Medulla oblongata (tissue), 1 donor: ENCODE measurements at regions not wholly inside any gene's neighbourhood (a gene's known extent, or its start where the extent isn't known, plus 50 kb on each side); places are given as distances from the start of the nearest gene placed in this dataset.
"Not testable (repeated sequence)": the region's sequence is repeated elsewhere in the genome, so short reads cannot be mapped to it uniquely, and the experiment has no call there.

ENCODE experiments used
- DNase-seq: peaks from one replicate; pipeline ENCODE4 v3.0.0-alpha.2; 2015; ENCODE audit errors: extremely low spot score

DNA sequence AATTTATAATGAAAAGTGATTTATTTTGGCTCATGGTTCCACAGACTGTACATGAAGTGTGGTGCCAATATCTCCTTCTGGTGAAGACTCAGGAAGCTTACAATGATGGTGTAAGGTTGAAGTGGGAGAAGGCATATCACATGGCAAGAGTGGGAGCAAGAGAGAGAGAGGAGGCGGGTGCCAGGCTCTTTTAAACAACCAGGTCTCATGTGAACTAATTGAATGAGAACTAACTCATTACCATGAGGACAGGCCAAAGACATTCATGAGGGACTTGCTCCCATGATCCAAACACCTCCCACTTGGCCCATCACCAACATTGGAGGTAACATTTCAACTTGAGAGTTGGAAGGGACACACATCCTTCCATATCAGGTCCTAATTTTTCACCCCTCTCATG is 155.2 kb downstream of the SLC38A4 start:
- no peak for DNase-seq

DNA sequence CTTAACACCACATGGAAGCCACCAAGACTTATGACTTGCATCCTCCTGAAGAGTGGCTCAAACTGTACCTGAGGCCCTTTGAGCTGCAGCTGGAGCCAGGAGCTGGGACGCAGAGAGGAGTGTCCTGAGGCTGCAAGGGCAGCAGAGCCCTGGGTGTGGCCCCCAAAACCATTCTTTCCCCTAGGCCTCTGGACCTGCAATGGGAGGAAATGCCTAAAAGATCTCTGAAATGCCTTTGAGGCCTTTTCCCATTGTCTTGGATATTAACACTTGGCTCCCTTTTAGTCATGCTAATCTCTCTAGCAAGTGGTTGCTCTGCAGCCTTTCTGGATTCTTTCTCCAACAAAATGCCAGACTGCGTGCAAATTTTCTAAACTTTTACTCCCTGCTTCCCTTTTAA is 156.1 kb downstream of the SLC38A4 start:
- DNase-seq, result no peak

DNA sequence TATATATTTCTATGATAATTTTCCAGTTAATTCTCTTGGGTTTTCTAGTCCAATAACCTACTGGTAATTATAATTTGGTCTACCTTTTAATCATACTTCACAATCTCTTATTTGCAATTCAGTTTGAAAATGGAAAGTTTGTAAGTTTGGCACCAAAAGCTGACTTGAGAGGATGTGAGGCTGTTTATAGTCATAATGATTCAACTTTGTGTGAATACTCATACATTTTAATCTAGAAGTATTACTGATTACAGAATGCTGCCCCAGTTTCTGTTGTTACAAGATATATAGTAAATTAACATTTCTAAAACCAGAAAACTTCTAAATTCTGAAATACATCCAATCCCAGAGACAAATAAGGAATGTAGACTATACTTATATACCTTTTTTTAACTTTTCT is 158.2 kb downstream of the SLC38A4 start:
- no peak for DNase-seq

DNA sequence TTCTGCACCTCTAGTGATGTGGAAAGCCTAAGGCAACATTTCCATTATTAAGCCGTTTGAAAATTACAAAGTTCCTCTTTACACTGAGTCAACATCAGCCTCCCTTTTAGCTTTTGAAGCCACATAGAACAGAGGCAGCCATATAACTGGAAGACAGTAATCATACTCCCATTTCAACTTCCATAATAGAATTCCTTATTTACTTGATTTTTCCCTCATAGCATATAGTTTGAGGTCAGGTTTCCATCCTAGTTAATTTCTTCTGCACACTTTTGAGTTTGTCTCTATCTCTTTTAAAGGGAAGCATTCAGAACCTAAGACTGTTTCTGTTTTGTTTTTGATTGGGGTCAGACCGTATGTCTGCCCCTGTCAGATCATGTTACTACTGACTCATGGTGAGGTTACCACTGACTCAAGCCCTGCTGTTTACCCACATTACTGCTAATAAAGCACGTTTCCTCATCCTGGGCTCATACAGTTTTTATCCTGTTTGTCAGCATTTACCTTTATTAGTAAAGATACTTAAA is 161.0 kb downstream of the SLC38A4 start:
- no peak for DNase-seq

DNA sequence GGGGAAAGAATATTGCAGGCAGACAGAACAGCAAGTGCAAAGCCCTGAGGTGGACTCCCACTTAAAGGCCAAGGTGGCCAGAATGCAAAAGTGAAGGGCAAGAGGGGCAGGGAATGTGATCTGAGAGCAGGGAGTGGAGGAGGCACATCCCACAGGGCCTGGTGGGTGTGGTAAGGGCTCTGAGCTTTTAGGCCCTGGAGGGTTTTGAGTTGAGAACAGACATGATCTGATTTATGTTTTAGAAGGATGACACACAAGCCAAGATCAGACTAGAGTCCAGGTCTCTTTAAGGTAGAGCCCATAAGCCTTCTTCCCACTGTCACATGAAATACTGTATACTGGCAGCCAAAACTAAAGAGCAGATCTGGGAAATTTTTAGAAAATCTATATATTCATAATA is 162.5 kb downstream of the SLC38A4 start:
- no peak for DNase-seq

GRCh38 chr12:46661110-46661845 is 164.5 kb downstream of the SLC38A4 start:
- DNase-seq, result peak; percentile 86

GRCh38 chr12:46660719-46661109 is 165.1 kb downstream of the SLC38A4 start:
- peak; percentile 19 for DNase-seq

GRCh38 chr12:46660276-46660675 is 165.5 kb downstream of the SLC38A4 start:
- DNase-seq, result peak; percentile 10

GRCh38 chr12:46659824-46660223 is 166.0 kb downstream of the SLC38A4 start:
- peak; percentile 14 for DNase-seq

GRCh38 chr12:46659032-46659650 is 166.7 kb downstream of the SLC38A4 start:
- DNase-seq, result peak; percentile 32

- DNase-seq, result no peak
Observed at GRCh38 chr12:46657453-46658411, 168.1 kb downstream of the SLC38A4 start.

GRCh38 chr12:46655984-46656383 is 169.8 kb downstream of the SLC38A4 start:
- not testable (repeated sequence) for DNase-seq

GRCh38 chr12:46653311-46653710 is 172.5 kb downstream of the SLC38A4 start:
- DNase-seq, result no peak

DNA sequence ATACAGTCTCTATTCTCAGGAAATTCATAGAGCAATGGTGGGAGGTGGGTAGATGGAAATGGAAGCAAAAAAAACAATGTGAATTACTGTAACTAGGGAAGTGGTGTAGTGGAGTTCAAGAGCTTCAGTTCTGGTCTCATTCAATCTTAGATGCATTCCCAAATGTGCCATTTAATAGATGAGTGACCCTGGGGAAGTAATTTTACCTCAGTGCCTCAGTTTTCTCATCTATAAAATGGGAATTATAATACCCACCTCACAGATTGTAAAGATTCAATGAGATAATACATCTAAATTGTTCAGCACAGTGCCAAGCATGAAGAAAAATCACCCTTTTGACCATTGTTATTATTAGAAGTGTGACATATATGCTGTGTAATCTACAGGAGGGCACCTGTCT is 173.1 kb downstream of the SLC38A4 start:
- no peak for DNase-seq

DNA sequence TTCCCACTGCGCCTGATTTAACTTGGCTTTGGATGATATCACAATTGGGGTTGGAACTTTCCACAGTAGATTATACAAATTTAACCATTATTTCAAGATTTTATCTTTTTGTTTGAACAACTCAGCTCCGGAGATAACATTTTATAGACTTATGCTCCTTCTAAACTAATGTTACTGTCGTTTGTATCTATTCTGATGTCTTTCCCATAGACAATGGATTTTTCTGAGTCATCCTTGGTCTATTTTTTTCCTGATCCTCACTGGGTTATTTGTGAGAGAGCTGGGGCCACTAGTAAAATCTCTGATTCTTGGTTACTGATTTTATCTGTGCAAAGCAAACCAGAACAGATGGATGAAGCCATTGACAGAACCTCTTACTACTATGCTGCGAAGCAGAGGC is 175.1 kb downstream of the SLC38A4 start:
- no peak for DNase-seq

- no peak for DNase-seq
Observed at GRCh38 chr12:46649433-46649832, 176.4 kb downstream of the SLC38A4 start.

DNA sequence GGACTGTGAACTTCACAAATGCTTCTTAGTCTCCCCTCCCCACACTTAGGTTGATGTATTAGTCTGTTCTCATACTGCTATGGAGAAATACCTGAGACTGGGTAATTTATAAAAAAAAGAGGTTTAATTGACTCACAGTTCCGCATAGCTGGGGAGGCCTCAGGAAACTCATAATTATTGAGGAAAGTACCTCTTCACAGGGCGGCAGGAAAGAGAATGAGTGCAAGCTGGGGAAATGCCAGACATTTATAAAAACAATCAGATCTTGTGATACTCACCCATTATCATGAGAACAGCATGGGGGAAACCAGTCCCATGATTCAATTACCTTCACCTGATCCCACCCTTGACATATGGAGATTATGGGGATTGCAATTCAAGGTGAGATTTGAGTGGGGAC is 178.8 kb downstream of the SLC38A4 start:
- no peak for DNase-seq

DNA sequence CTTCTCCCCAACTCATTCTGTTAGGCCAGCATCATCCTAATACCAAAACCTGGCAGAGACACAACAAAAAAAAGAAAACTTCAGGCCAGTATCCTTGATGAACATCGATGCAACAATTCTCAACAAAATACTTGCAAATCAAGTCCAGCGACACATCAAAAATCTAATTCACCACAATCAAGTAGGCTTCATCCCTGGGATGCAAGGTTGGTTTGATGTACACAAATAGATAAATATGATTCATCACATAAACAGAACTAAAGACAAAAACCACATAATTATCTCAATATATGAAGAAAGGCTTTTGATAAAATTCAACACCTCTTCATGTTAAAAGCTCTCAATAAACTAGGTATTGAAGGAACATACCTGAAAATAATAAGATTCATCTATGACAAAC is 184.1 kb downstream of the SLC38A4 start:
- not testable (repeated sequence) for DNase-seq

DNA sequence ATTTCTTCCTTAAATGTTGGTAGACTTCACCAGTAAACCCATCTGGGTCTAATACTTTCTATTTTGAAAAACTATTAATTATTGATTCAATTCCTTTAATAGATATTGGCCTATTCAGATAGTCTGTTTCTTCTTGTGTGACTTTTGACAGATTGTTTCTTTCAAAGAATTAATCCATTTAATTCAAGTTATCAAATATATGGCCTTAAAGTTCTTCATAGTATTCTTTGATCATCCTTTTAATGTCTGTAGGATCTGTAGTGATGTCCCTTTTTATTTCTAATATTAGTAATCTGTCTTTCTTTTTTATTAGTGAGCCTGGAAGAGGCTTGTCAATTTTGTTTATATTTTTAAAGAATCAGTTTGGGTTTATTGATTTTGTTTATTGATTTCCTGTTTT is 190.0 kb downstream of the SLC38A4 start:
- no peak for DNase-seq

- no peak for DNase-seq
Observed at GRCh38 chr12:46629331-46630229, 196.2 kb downstream of the SLC38A4 start.

GRCh38 chr12:46628176-46628575 is 197.6 kb downstream of the SLC38A4 start:
- no peak for DNase-seq
